SK-N-SH (cell line): ENCODE measurements at regions not wholly inside any gene's neighbourhood (a gene's known extent, or its start where the extent isn't known, plus 50 kb on each side); places are given as distances from the start of the nearest gene placed in this dataset.

Experiments
- CTCF ChIA-PET: fragments of 300-600, 350-600 bp; formaldehyde crosslinking; extraction: SDS; loops from one replicate; lab custom pipeline; 2021; lab: Yijun Ruan, JAX
- POLR2A ChIA-PET: fragments of 350-600 bp; sonication (Branson Sonifier 250); formaldehyde crosslinking; extraction: SDS; loops from one replicate; lab custom pipeline; 2020; ENCODE audit warnings: antibody characterized with exemption, inconsistent platforms; lab: Yijun Ruan, JAX
- DNase-seq: peaks from one replicate; pipeline ENCODE4 v3.0.0; 2012
- H2AFZ ChIP-seq: fragments of 200-600 bp; sonication (generic); 2 replicates; pipeline ENCODE4 v1.8.1; 2016; ENCODE audit warnings: antibody characterized with exemption, mild to moderate bottlenecking, low read depth
- H3F3A ChIP-seq: fragments of 200-600 bp; sonication (generic); replicated peaks from 2 replicates; pipeline ENCODE3; 2016; ENCODE audit warnings: antibody characterized with exemption, mild to moderate bottlenecking; ENCODE audit not compliant: insufficient read depth
- H3K27ac ChIP-seq, 2 experiments: fragments of 200-500 bp in 1 of 2; fragments of 200-600 bp in 1 of 2; sonication (Bioruptor generic) in 1 of 2; sonication (generic), shearing (Covaris generic) in 1 of 2; 2 replicates each; pipeline versions ENCODE4 v1.5.1 to v1.6.1; 2014 to 2016; ENCODE audit warnings: low read depth in 2 of 2, inconsistent platforms in 1 of 2, low read length in 1 of 2, mild to moderate bottlenecking in 1 of 2, mixed read lengths in 1 of 2
- H3K27me3 ChIP-seq: fragments of 200-600 bp; sonication (generic), shearing (Covaris generic); 2 replicates; pipeline ENCODE4 v1.6.1; 2016; ENCODE audit warnings: mixed run types; ENCODE audit not compliant: insufficient read depth
- H3K36me3 ChIP-seq, 2 experiments: fragments of 200-500 bp in 1 of 2; fragments of 200-600 bp in 1 of 2; sonication (Bioruptor generic) in 1 of 2; sonication (generic) in 1 of 2; replicated peaks in 1 of 2; 2 replicates each; pipeline versions ENCODE3 to v1.5.1; 2014 to 2016; ENCODE audit warnings: low read length in 1 of 2, mild to moderate bottlenecking in 1 of 2; ENCODE audit not compliant: insufficient read depth in 2 of 2, control insufficient read depth in 1 of 2
- H3K4me1 ChIP-seq, 2 experiments: fragments of 200-500 bp in 1 of 2; fragments of 200-600 bp in 1 of 2; sonication (Bioruptor generic) in 1 of 2; sonication (generic), shearing (Covaris generic) in 1 of 2; 2 replicates each; pipeline versions ENCODE4 v1.5.1 to v1.6.1; 2014 to 2016; ENCODE audit warnings: low read depth in 1 of 2, low read length in 1 of 2, mixed run types in 1 of 2; ENCODE audit not compliant: insufficient read depth in 2 of 2, control insufficient read depth in 1 of 2
- H3K4me2 ChIP-seq: fragments of 200-600 bp; sonication (generic), shearing (Covaris generic); 2 replicates; pipeline ENCODE4 v1.6.1; 2017; ENCODE audit warnings: mixed run types
- H3K4me3 ChIP-seq, 2 experiments: fragments of 200-500 bp in 1 of 2; fragments of 200-600 bp in 1 of 2; sonication (Bioruptor generic) in 1 of 2; sonication (generic), shearing (Covaris generic) in 1 of 2; 2 replicates each; pipeline versions ENCODE4 v1.5.1 to v1.8.1; 2014 to 2016; ENCODE audit warnings: low read depth in 2 of 2, inconsistent platforms in 1 of 2, low read length in 1 of 2, mild to moderate bottlenecking in 1 of 2, mixed read lengths in 1 of 2, moderate library complexity in 1 of 2
- H3K79me2 ChIP-seq: fragments of 200-600 bp; sonication (generic); 2 replicates; pipeline ENCODE4 v1.8.1; 2017; ENCODE audit warnings: mild to moderate bottlenecking; ENCODE audit not compliant: insufficient read depth
- H3K9ac ChIP-seq: fragments of 200-600 bp; sonication (generic); 2 replicates; pipeline ENCODE4 v1.6.1; 2017; ENCODE audit warnings: mixed run types
- H3K9me2 ChIP-seq: fragments of 200-600 bp; sonication (generic); 2 replicates; pipeline ENCODE4 v1.6.1; 2017; ENCODE audit warnings: mixed run types
- H3K9me3 ChIP-seq: fragments of 200-600 bp; sonication (generic); 2 replicates; pipeline ENCODE4 v1.6.1; 2017; ENCODE audit warnings: mixed run types, mild to moderate bottlenecking, moderate library complexity
- H4K20me1 ChIP-seq: fragments of 200-600 bp; sonication (generic); 2 replicates; pipeline ENCODE4 v1.6.1; 2017; ENCODE audit warnings: mild to moderate bottlenecking, mixed run types; ENCODE audit not compliant: insufficient read depth
- ELF1 ChIP-seq: IDR thresholded peaks from 2 replicates; pipeline ENCODE4 v1.4.0; 2012
- GATA2 ChIP-seq: sonication (generic); formaldehyde crosslinking; IDR thresholded peaks from 2 replicates; pipeline ENCODE4 v1.5.0; 2020; ENCODE audit warnings: mild to moderate bottlenecking, missing genetic modification reagents
- MXI1 ChIP-seq: IDR thresholded peaks from 2 replicates; pipeline ENCODE4 v1.6.1; 2012; ENCODE audit warnings: mild to moderate bottlenecking, low read depth, low read length, improper control_type of control experiment
- RFX5 ChIP-seq: IDR thresholded peaks from 2 replicates; pipeline ENCODE4 v1.6.1; 2012; ENCODE audit warnings: mild to moderate bottlenecking, improper control_type of control experiment, low read length
- TEAD4 ChIP-seq: IDR thresholded peaks from 2 replicates; pipeline ENCODE4 v1.4.0; 2012; ENCODE audit warnings: mild to moderate bottlenecking, borderline replicate concordance; ENCODE audit not compliant: insufficient read depth
- WGBS: methylation state at CpG from one replicate; pipeline ENCODE4 v1.1.6; 2017; ENCODE audit warnings: low lambda C conversion rate; 5-methylcytosine and 5-hydroxymethylcytosine counted together
- TF ChIP-seq, protein P1 (sequence below): IDR thresholded peaks from 2 replicates; pipeline ENCODE4 v1.6.1; 2012; ENCODE audit warnings: mild to moderate bottlenecking, low read depth, low read length, moderate library complexity

GRCh38 chr10:105986486-105986885 lies 1178.0 kb downstream of the SORCS1 start:
- Histone ChIP-seq H3K4me3 (no peak overlapping the region), H3K9ac (no peak overlapping the region), H3K27me3 (no peaks in the 10 kb centered on the region), H3K79me2 (no peaks in the 10 kb centered on the region), H3K36me3 (no peaks in the 10 kb centered on the region), H3K27ac (no peak overlapping the region), H4K20me1 (no peaks in the 10 kb centered on the region), H2AFZ (no peak overlapping the region), H3K4me1 (no peaks in the 10 kb centered on the region; a peak in 1 of 4 replicates), H3K4me2 (no peak overlapping the region), H3K9me2 (no peaks in the 10 kb centered on the region), H3K9me3 (no peaks in the 10 kb centered on the region), H3F3A (no peaks in the 10 kb centered on the region)
- TF ChIP-seq, protein P1, sequence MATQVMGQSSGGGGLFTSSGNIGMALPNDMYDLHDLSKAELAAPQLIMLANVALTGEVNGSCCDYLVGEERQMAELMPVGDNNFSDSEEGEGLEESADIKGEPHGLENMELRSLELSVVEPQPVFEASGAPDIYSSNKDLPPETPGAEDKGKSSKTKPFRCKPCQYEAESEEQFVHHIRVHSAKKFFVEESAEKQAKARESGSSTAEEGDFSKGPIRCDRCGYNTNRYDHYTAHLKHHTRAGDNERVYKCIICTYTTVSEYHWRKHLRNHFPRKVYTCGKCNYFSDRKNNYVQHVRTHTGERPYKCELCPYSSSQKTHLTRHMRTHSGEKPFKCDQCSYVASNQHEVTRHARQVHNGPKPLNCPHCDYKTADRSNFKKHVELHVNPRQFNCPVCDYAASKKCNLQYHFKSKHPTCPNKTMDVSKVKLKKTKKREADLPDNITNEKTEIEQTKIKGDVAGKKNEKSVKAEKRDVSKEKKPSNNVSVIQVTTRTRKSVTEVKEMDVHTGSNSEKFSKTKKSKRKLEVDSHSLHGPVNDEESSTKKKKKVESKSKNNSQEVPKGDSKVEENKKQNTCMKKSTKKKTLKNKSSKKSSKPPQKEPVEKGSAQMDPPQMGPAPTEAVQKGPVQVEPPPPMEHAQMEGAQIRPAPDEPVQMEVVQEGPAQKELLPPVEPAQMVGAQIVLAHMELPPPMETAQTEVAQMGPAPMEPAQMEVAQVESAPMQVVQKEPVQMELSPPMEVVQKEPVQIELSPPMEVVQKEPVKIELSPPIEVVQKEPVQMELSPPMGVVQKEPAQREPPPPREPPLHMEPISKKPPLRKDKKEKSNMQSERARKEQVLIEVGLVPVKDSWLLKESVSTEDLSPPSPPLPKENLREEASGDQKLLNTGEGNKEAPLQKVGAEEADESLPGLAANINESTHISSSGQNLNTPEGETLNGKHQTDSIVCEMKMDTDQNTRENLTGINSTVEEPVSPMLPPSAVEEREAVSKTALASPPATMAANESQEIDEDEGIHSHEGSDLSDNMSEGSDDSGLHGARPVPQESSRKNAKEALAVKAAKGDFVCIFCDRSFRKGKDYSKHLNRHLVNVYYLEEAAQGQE: no peak
- TF ChIP-seq TEAD4 (no peak), MXI1 (no peak), ELF1 (no peak)
- ChIA-PET POLR2A (no interaction called here), CTCF (interaction anchor here (0.8 to 1.2 kb wide), 2 partner anchors 12 kb away, joined by 3 to 5 read pairs; no protein-coding TSS in a partner anchor)
- no peak for DNase-seq
- WGBS: 12% methylated on average over 2 of the region's 2 CpGs

- no peaks in the 10 kb centered on the region for H4K20me1 ChIP-seq
- no peaks in the 10 kb centered on the region for H3F3A ChIP-seq
- DNase-seq: peak; percentile 37
- H3K4me2 ChIP-seq: no peak overlapping the region
- H3K36me3 ChIP-seq: no peaks in the 10 kb centered on the region
- H3K4me3 ChIP-seq: no peak overlapping the region
- TF ChIP-seq RFX5: no peak
- TF ChIP-seq, protein P1: no peak
- 0 out of 2 replicates have a peak, but pooled peaks have one; percentile 2 for TF ChIP-seq GATA2 (CRISPR knock-in tag)
- H3K27ac ChIP-seq: no peak overlapping the region
- no peak overlapping the region for H3K9ac ChIP-seq
- POLR2A ChIA-PET: no interaction called here
- H3K4me1 ChIP-seq: no peaks in the 10 kb centered on the region; a peak in 1 of 4 replicates
- no peaks in the 10 kb centered on the region for H3K27me3 ChIP-seq
- H3K9me3 ChIP-seq: no peaks in the 10 kb centered on the region
- H2AFZ ChIP-seq: no peak overlapping the region
- no peaks in the 10 kb centered on the region for H3K9me2 ChIP-seq
- CTCF ChIA-PET: interaction anchor here (1.5 kb wide), 1 partner anchor 50 kb away, joined by 3 read pairs; no protein-coding TSS in a partner anchor
- H3K79me2 ChIP-seq: no peaks in the 10 kb centered on the region
- WGBS: 14% methylated on average over 3 of the region's 3 CpGs
These were observed 1181.8 kb downstream of the SORCS1 start for GRCh38 chr10:105982735-105983134.
